HEK293 (cell line): ENCODE measurements at regions not wholly inside any gene's neighbourhood (a gene's known extent, or its start where the extent isn't known, plus 50 kb on each side); places are given as distances from the start of the nearest gene placed in this dataset.

Source experiments
- CTCF ChIA-PET: fragments of 350-600 bp; formaldehyde crosslinking; extraction: SDS; loops from one replicate; lab custom pipeline; 2021; ENCODE audit warnings: antibody characterized with exemption; lab: Yijun Ruan, JAX
- POLR2A ChIA-PET: fragments of 300-600 bp; formaldehyde crosslinking; extraction: SDS; loops from one replicate; lab custom pipeline; 2020; ENCODE audit warnings: antibody characterized with exemption, inconsistent platforms; lab: Yijun Ruan, JAX
- H3K27ac ChIP-seq: fragments of 200-500 bp; sonication (Bioruptor generic); 2 replicates; pipeline ENCODE4 v1.5.1; 2014; ENCODE audit warnings: low read depth, low read length, control low read depth, inconsistent platforms; ENCODE audit errors: extremely low read depth
- H3K36me3 ChIP-seq, 2 experiments: fragments of 200-500 bp in 1 of 2; sonication (Bioruptor generic) in 1 of 2; 1 replicate in 1 of 2; 2 replicates in 1 of 2; pipeline ENCODE4 v1.5.1; 2014 to 2017; ENCODE audit warnings: inconsistent platforms in 2 of 2, low read length in 2 of 2; ENCODE audit not compliant: control insufficient read depth in 2 of 2, insufficient read depth in 1 of 2
- H3K4me1 ChIP-seq: fragments of 200-500 bp; sonication (Bioruptor generic); 2 replicates; pipeline ENCODE4 v1.5.1; 2014; ENCODE audit warnings: mild to moderate bottlenecking, low read length, inconsistent platforms; ENCODE audit not compliant: control insufficient read depth, insufficient read depth
- H3K4me3 ChIP-seq: 2 replicates; pipeline ENCODE4 v1.5.1; 2011; ENCODE audit warnings: low read depth, mild to moderate bottlenecking, control low read depth, low read length, moderate library complexity
- H3K9me3 ChIP-seq: fragments of 200-500 bp; sonication (Bioruptor generic); 2 replicates; pipeline ENCODE4 v1.5.1; 2014; ENCODE audit warnings: low read depth, low read length, inconsistent platforms; ENCODE audit not compliant: control insufficient read depth, insufficient read depth
- PRDM1 ChIP-seq: fragments of 450-650 bp; formaldehyde crosslinking; IDR thresholded peaks from 2 replicates; pipeline ENCODE4; 2016; ENCODE audit warnings: missing biosample characterization, missing genetic modification characterization
- SCRT1 ChIP-seq: fragments of 450-650 bp; formaldehyde crosslinking; IDR thresholded peaks from 2 replicates; pipeline ENCODE4 v1.5.1; 2016; ENCODE audit warnings: missing biosample characterization, missing genetic modification characterization, borderline replicate concordance
- SCRT2 ChIP-seq: fragments of 450-650 bp; formaldehyde crosslinking; IDR thresholded peaks from 2 replicates; pipeline ENCODE4 v1.5.1; 2016; ENCODE audit warnings: missing biosample characterization, missing genetic modification characterization
- ZNF19 ChIP-seq: fragments of 450-650 bp; formaldehyde crosslinking; IDR thresholded peaks from 2 replicates; pipeline ENCODE4; 2016; ENCODE audit warnings: missing biosample characterization, missing genetic modification characterization, low read depth
- ZNF366 ChIP-seq: fragments of 450-650 bp; formaldehyde crosslinking; conservative IDR thresholded peaks from 2 replicates; pipeline ENCODE4 v1.5.1; 2016; ENCODE audit warnings: missing biosample characterization, missing genetic modification characterization
- ZNF544 ChIP-seq: fragments of 450-650 bp; formaldehyde crosslinking; IDR thresholded peaks from 2 replicates; pipeline ENCODE4 v1.5.0; 2017; ENCODE audit warnings: missing biosample characterization, missing genetic modification characterization
- ZNF596 ChIP-seq: fragments of 450-650 bp; IDR thresholded peaks from 2 replicates; pipeline ENCODE4 v1.5.0; 2018; ENCODE audit warnings: missing biosample characterization, mild to moderate bottlenecking, missing genetic modification characterization, moderate library complexity
- ZNF610 ChIP-seq: fragments of 450-650 bp; formaldehyde crosslinking; IDR thresholded peaks from 2 replicates; pipeline ENCODE4 v1.5.1; 2016; ENCODE audit warnings: missing biosample characterization, missing genetic modification characterization, borderline replicate concordance
- ZNF621 ChIP-seq: fragments of 450-650 bp; formaldehyde crosslinking; IDR thresholded peaks from 2 replicates; pipeline ENCODE4 v1.5.1; 2017; ENCODE audit warnings: missing biosample characterization, missing genetic modification characterization
- ZNF76 ChIP-seq: fragments of 450-650 bp; formaldehyde crosslinking; IDR thresholded peaks from 2 replicates; pipeline ENCODE4; 2016; ENCODE audit warnings: low read depth, missing biosample characterization, missing genetic modification characterization, borderline replicate concordance
- ZXDB ChIP-seq: fragments of 450-650 bp; formaldehyde crosslinking; IDR thresholded peaks from 2 replicates; pipeline ENCODE4 v1.5.1; 2016; ENCODE audit warnings: missing biosample characterization, missing genetic modification characterization
- TF ChIP-seq, protein P1 (sequence below): fragments of 450-650 bp; formaldehyde crosslinking; conservative IDR thresholded peaks from 2 replicates; pipeline ENCODE4 v1.5.1; 2016; ENCODE audit warnings: low read depth, missing biosample characterization, missing genetic modification characterization
- TF ChIP-seq, protein P2 (sequence below): fragments of 450-650 bp; formaldehyde crosslinking; IDR thresholded peaks from 2 replicates; pipeline ENCODE4 v1.5.1; 2016; ENCODE audit warnings: missing biosample characterization, missing genetic modification characterization
- TF ChIP-seq, protein P3 (sequence below): fragments of 450-650 bp; formaldehyde crosslinking; IDR thresholded peaks from 2 replicates; pipeline ENCODE4 v1.5.1; 2016; ENCODE audit warnings: missing biosample characterization, missing genetic modification characterization
- TF ChIP-seq, protein P4 (sequence below): fragments of 450-650 bp; formaldehyde crosslinking; IDR thresholded peaks from 2 replicates; pipeline ENCODE4 v1.5.1; 2016; ENCODE audit warnings: missing biosample characterization, missing genetic modification characterization
- TF ChIP-seq, protein P5 (sequence below): fragments of 450-650 bp; formaldehyde crosslinking; IDR thresholded peaks from 2 replicates; pipeline ENCODE4 v1.5.0; 2017; ENCODE audit warnings: missing biosample characterization, missing genetic modification characterization, borderline replicate concordance
- TF ChIP-seq, protein P6 (sequence below): fragments of 450-650 bp; IDR thresholded peaks from 2 replicates; pipeline ENCODE4 v1.5.1; 2018; ENCODE audit warnings: missing biosample characterization, missing genetic modification characterization

DNA sequence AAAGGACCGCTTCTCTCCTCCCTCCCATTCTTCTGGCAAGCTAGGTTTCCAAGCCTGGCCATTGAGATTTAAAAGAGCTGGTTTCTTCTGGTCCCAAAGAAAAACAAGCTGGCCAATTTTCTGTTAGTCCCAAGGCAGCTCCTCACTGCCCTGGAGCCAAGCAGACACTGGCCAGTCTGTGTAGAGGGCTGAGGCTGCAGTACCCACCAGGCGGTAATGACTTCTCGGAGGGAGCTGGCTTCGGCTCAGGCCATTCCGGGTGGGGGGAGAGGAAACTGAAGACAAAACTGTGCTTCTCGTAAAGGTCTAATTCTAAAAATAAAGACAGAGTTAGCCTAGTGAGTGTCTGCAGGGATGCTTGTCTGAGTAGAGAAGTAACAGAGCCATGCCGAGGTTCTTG lies 78.5 kb upstream of the SMAD3 start (continued):
- TF ChIP-seq, protein P1, sequence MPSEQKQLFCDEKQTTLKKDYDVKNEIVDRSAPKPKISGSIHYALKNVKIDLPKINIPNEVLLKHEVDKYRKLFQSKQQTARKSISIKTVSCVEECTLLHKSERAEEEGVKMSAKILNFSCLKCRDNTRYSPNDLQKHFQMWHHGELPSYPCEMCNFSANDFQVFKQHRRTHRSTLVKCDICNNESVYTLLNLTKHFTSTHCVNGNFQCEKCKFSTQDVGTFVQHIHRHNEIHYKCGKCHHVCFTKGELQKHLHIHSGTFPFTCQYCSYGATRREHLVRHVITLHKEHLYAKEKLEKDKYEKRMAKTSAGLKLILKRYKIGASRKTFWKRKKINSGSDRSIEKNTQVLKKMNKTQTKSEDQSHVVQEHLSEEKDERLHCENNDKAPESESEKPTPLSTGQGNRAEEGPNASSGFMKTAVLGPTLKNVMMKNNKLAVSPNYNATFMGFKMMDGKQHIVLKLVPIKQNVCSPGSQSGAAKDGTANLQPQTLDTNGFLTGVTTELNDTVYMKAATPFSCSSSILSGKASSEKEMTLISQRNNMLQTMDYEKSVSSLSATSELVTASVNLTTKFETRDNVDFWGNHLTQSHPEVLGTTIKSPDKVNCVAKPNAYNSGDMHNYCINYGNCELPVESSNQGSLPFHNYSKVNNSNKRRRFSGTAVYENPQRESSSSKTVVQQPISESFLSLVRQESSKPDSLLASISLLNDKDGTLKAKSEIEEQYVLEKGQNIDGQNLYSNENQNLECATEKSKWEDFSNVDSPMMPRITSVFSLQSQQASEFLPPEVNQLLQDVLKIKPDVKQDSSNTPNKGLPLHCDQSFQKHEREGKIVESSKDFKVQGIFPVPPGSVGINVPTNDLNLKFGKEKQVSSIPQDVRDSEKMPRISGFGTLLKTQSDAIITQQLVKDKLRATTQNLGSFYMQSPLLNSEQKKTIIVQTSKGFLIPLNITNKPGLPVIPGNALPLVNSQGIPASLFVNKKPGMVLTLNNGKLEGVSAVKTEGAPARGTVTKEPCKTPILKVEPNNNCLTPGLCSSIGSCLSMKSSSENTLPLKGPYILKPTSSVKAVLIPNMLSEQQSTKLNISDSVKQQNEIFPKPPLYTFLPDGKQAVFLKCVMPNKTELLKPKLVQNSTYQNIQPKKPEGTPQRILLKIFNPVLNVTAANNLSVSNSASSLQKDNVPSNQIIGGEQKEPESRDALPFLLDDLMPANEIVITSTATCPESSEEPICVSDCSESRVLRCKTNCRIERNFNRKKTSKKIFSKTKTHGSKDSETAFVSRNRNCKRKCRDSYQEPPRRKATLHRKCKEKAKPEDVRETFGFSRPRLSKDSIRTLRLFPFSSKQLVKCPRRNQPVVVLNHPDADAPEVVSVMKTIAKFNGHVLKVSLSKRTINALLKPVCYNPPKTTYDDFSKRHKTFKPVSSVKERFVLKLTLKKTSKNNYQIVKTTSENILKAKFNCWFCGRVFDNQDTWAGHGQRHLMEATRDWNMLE (tag by site-specific recombination): no peak
- TF ChIP-seq PRDM1 (tag by site-specific recombination): no peak
- TF ChIP-seq ZNF610 (tag by site-specific recombination): no peak

DNA sequence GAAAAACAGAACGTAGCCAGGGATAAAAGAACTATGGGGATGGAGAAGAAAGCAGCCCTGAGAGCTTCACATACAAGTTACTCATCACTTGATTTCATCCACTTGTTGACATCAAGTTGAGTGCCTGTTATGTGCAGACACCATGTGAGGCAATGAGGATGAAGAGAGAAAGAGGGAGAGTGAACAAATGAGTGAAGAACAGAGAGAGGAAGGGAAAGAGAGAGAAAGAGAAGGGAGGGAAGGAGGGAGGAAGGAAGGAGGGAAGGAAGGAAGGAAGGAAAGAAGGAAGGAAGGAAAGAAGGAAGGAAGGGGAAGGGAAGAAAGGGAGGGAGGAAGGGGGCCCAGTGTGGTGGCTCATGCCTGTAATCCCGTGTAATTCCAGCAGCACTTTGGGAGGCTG lies 72.3 kb upstream of the SMAD3 start:
- POLR2A ChIA-PET: no interaction called here
- TF ChIP-seq, protein P2, sequence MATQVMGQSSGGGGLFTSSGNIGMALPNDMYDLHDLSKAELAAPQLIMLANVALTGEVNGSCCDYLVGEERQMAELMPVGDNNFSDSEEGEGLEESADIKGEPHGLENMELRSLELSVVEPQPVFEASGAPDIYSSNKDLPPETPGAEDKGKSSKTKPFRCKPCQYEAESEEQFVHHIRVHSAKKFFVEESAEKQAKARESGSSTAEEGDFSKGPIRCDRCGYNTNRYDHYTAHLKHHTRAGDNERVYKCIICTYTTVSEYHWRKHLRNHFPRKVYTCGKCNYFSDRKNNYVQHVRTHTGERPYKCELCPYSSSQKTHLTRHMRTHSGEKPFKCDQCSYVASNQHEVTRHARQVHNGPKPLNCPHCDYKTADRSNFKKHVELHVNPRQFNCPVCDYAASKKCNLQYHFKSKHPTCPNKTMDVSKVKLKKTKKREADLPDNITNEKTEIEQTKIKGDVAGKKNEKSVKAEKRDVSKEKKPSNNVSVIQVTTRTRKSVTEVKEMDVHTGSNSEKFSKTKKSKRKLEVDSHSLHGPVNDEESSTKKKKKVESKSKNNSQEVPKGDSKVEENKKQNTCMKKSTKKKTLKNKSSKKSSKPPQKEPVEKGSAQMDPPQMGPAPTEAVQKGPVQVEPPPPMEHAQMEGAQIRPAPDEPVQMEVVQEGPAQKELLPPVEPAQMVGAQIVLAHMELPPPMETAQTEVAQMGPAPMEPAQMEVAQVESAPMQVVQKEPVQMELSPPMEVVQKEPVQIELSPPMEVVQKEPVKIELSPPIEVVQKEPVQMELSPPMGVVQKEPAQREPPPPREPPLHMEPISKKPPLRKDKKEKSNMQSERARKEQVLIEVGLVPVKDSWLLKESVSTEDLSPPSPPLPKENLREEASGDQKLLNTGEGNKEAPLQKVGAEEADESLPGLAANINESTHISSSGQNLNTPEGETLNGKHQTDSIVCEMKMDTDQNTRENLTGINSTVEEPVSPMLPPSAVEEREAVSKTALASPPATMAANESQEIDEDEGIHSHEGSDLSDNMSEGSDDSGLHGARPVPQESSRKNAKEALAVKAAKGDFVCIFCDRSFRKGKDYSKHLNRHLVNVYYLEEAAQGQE (tag by site-specific recombination): no peak
- TF ChIP-seq ZNF621 (tag by site-specific recombination) (peak; percentile 70; the same call in 1 of the 2 replicates), SCRT1 (tag by site-specific recombination) (peak; percentile 91), ZXDB (tag by site-specific recombination) (no peak), ZNF366 (tag by site-specific recombination) (peak; percentile 95), ZNF19 (no peak), ZNF544 (tag by site-specific recombination) (peak; percentile 8; the same call in 1 of the 2 replicates), SCRT2 (tag by site-specific recombination) (peak; percentile 96), ZNF76 (tag by site-specific recombination) (no peak), PRDM1 (tag by site-specific recombination) (peak; percentile 69), ZNF596 (tag by site-specific recombination) (no peak)
- TF ChIP-seq, protein P3, sequence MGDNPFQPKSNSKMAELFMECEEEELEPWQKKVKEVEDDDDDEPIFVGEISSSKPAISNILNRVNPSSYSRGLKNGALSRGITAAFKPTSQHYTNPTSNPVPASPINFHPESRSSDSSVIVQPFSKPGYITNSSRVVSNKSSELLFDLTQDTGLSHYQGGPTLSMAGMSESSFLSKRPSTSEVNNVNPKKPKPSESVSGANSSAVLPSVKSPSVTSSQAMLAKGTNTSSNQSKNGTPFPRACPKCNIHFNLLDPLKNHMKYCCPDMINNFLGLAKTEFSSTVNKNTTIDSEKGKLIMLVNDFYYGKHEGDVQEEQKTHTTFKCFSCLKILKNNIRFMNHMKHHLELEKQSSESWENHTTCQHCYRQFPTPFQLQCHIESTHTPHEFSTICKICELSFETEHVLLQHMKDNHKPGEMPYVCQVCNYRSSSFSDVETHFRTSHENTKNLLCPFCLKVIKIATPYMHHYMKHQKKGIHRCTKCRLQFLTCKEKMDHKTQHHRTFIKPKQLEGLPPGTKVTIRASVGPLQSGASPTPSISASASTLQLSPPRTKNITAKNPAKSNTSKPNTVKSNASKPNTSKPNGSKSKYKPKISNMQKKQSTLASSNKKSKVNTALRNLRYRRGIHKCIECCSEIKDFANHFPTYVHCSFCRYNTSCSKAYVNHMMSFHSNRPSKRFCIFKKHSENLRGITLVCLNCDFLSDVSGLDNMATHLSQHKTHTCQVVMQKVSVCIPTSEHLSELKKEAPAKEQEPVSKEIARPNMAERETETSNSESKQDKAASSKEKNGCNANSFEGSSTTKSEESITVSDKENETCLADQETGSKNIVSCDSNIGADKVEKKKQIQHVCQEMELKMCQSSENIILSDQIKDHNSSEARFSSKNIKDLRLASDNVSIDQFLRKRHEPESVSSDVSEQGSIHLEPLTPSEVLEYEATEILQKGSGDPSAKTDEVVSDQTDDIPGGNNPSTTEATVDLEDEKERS (tag by site-specific recombination): no peak
- TF ChIP-seq, protein P4, sequence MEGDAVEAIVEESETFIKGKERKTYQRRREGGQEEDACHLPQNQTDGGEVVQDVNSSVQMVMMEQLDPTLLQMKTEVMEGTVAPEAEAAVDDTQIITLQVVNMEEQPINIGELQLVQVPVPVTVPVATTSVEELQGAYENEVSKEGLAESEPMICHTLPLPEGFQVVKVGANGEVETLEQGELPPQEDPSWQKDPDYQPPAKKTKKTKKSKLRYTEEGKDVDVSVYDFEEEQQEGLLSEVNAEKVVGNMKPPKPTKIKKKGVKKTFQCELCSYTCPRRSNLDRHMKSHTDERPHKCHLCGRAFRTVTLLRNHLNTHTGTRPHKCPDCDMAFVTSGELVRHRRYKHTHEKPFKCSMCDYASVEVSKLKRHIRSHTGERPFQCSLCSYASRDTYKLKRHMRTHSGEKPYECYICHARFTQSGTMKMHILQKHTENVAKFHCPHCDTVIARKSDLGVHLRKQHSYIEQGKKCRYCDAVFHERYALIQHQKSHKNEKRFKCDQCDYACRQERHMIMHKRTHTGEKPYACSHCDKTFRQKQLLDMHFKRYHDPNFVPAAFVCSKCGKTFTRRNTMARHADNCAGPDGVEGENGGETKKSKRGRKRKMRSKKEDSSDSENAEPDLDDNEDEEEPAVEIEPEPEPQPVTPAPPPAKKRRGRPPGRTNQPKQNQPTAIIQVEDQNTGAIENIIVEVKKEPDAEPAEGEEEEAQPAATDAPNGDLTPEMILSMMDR (tag by site-specific recombination): no peak
- TF ChIP-seq, protein P5, sequence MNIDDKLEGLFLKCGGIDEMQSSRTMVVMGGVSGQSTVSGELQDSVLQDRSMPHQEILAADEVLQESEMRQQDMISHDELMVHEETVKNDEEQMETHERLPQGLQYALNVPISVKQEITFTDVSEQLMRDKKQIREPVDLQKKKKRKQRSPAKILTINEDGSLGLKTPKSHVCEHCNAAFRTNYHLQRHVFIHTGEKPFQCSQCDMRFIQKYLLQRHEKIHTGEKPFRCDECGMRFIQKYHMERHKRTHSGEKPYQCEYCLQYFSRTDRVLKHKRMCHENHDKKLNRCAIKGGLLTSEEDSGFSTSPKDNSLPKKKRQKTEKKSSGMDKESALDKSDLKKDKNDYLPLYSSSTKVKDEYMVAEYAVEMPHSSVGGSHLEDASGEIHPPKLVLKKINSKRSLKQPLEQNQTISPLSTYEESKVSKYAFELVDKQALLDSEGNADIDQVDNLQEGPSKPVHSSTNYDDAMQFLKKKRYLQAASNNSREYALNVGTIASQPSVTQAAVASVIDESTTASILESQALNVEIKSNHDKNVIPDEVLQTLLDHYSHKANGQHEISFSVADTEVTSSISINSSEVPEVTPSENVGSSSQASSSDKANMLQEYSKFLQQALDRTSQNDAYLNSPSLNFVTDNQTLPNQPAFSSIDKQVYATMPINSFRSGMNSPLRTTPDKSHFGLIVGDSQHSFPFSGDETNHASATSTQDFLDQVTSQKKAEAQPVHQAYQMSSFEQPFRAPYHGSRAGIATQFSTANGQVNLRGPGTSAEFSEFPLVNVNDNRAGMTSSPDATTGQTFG (tag by site-specific recombination): 0 out of 2 replicates have a peak, but pooled peaks have one; percentile 13
- TF ChIP-seq, protein P6, sequence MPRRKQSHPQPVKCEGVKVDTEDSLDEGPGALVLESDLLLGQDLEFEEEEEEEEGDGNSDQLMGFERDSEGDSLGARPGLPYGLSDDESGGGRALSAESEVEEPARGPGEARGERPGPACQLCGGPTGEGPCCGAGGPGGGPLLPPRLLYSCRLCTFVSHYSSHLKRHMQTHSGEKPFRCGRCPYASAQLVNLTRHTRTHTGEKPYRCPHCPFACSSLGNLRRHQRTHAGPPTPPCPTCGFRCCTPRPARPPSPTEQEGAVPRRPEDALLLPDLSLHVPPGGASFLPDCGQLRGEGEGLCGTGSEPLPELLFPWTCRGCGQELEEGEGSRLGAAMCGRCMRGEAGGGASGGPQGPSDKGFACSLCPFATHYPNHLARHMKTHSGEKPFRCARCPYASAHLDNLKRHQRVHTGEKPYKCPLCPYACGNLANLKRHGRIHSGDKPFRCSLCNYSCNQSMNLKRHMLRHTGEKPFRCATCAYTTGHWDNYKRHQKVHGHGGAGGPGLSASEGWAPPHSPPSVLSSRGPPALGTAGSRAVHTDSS (tag by site-specific recombination): no peak
- no peak overlapping the region for H3K27ac ChIP-seq
- no peak overlapping the region for H3K4me3 ChIP-seq
- CTCF ChIA-PET: interaction anchor here (0.7 kb wide), 1 partner anchor 142 kb away, joined by 3 read pairs; no protein-coding TSS in a partner anchor
- no peaks in the 10 kb centered on the region for H3K36me3 ChIP-seq
- no peaks in the 10 kb centered on the region for H3K4me1 ChIP-seq
- H3K9me3 ChIP-seq: no peaks in the 10 kb centered on the region
